Endothelial cell of umbilical vein (primary cell): ENCODE measurements at regions not wholly inside any gene's neighbourhood (a gene's known extent, or its start where the extent isn't known, plus 50 kb on each side); places are given as distances from the start of the nearest gene placed in this dataset.

ENCODE experiments used
- BruUV-seq: library from RNA; stranded (reverse); fragments of 400-500 nt; replicated peaks from 2 replicates; lab custom pipeline; 2021; lab: Mats Ljungman, UMichigan
- CTCF ChIA-PET: fragments of 300-600, 350-600 bp; sonication (Branson Sonifier 250); formaldehyde crosslinking; loops from one replicate; lab custom pipeline; 2021; ENCODE audit warnings: antibody characterized with exemption, inconsistent platforms; lab: Charles Lee
- POLR2A ChIA-PET: fragments of 300-600, 350-600 bp; sonication (Branson Sonifier 250); formaldehyde crosslinking; loops from one replicate; lab custom pipeline; 2021; ENCODE audit warnings: antibody characterized with exemption, inconsistent platforms; lab: Charles Lee
- DNase-seq: peaks from one replicate; pipeline ENCODE4 v3.0.0-alpha.2; 2011; ENCODE audit warnings: low read depth, low spot score
- FAIRE-seq: peaks from 2 replicates; lab custom pipeline; 2011; peaks lifted over from hg19 to GRCh38; lab: Jason Lieb, UNC
- H2AFZ ChIP-seq: 2 replicates; pipeline ENCODE4 v1.6.0; 2012; ENCODE audit warnings: low read depth, low read length, control low read depth, inconsistent platforms
- H3K27ac ChIP-seq: 2 replicates; pipeline ENCODE4 v1.5.1; 2011; ENCODE audit warnings: low read depth, mild to moderate bottlenecking, control low read depth, low read length, moderate library complexity; ENCODE audit not compliant: insufficient read depth
- H3K27me3 ChIP-seq, 2 experiments: 2 replicates each; pipeline versions ENCODE4 v1.6.0 to v1.6.1; 2011; ENCODE audit warnings: low read length in 2 of 2, mixed read lengths in 1 of 2; ENCODE audit not compliant: control insufficient read depth in 2 of 2, insufficient read depth in 2 of 2
- H3K36me3 ChIP-seq, 2 experiments: 2 replicates in 1 of 2; 3 replicates in 1 of 2; pipeline ENCODE4 v1.5.1; 2011; ENCODE audit warnings: low read length in 2 of 2, mild to moderate bottlenecking in 1 of 2, moderate library complexity in 1 of 2; ENCODE audit not compliant: control insufficient read depth in 2 of 2, insufficient read depth in 2 of 2; ENCODE audit errors: extremely low read depth in 1 of 2
- H3K4me1 ChIP-seq: 3 replicates; pipeline ENCODE4 v1.5.1; 2011; ENCODE audit warnings: mild to moderate bottlenecking, low read length; ENCODE audit not compliant: control insufficient read depth, insufficient read depth; ENCODE audit errors: extremely low read depth
- H3K4me2 ChIP-seq: 2 replicates; pipeline ENCODE4 v1.6.1; 2011; ENCODE audit warnings: low read length, control low read depth, mixed read lengths; ENCODE audit not compliant: insufficient read depth
- H3K4me3 ChIP-seq, 3 experiments: fragments of 200-600 bp in 1 of 3; sonication (generic), shearing (Covaris generic) in 1 of 3; replicated peaks in 1 of 3; 2 replicates each; pipeline ENCODE4 v1.5.1; 2011 to 2016; ENCODE audit warnings: control low read depth in 3 of 3, low read length in 3 of 3, mild to moderate bottlenecking in 2 of 3, inconsistent platforms in 1 of 3, low read depth in 1 of 3, moderate library complexity in 1 of 3; ENCODE audit not compliant: insufficient read depth in 1 of 3
- H3K79me2 ChIP-seq: 2 replicates; pipeline ENCODE4 v1.6.0; 2012; ENCODE audit warnings: low read length, inconsistent platforms; ENCODE audit not compliant: control insufficient read depth, insufficient read depth
- H3K9ac ChIP-seq: replicated peaks from 2 replicates; pipeline ENCODE3; 2011; ENCODE audit warnings: low read length, control low read depth; ENCODE audit not compliant: insufficient read depth; ENCODE audit errors: extremely low read depth
- H3K9me1 ChIP-seq: replicated peaks from 3 replicates; pipeline ENCODE4 v1.6.0; 2011; ENCODE audit warnings: mild to moderate bottlenecking, low read length; ENCODE audit not compliant: control insufficient read depth, insufficient read depth; ENCODE audit errors: extremely low read depth
- H3K9me3 ChIP-seq: replicated peaks from 2 replicates; pipeline ENCODE4 v1.5.1; 2012; ENCODE audit warnings: low read length, inconsistent platforms; ENCODE audit not compliant: control insufficient read depth, insufficient read depth
- H4K20me1 ChIP-seq: replicated peaks from 2 replicates; pipeline ENCODE3; 2011; ENCODE audit warnings: mild to moderate bottlenecking, low read length; ENCODE audit not compliant: control insufficient read depth, insufficient read depth; ENCODE audit errors: extremely low read depth
- CTCF ChIP-seq, 2 donors: IDR thresholded peaks; 1 replicate in 1 of 2; 2 replicates in 1 of 2; pipeline ENCODE4 v1.5.1; 2011; ENCODE audit warnings: low read length in 2 of 2, mild to moderate bottlenecking in 2 of 2, moderate library complexity in 2 of 2, control low read depth in 1 of 2, inconsistent platforms in 1 of 2, low read depth in 1 of 2; ENCODE audit not compliant: insufficient read depth in 1 of 2; ENCODE audit errors: extremely low read depth in 1 of 2
- EZH2 ChIP-seq: IDR thresholded peaks from 2 replicates; pipeline ENCODE4 v1.6.1; 2012; ENCODE audit warnings: borderline replicate concordance, low read depth, mild to moderate bottlenecking, moderate library complexity, low read length, inconsistent platforms; ENCODE audit not compliant: severe bottlenecking
- FOS ChIP-seq: IDR thresholded peaks from 2 replicates; pipeline ENCODE4 v1.6.1; 2011; ENCODE audit warnings: mild to moderate bottlenecking, low read length, moderate library complexity, borderline replicate concordance; ENCODE audit not compliant: insufficient read depth
- GATA2 ChIP-seq: IDR thresholded peaks from 2 replicates; pipeline ENCODE4 v1.7.0; 2011; ENCODE audit warnings: low read depth, mild to moderate bottlenecking, moderate library complexity, mixed read lengths, low read length; ENCODE audit not compliant: insufficient read length, insufficient read depth
- JUN ChIP-seq: IDR thresholded peaks from 2 replicates; pipeline ENCODE4 v1.6.1; 2011; ENCODE audit warnings: borderline replicate concordance, low read depth; ENCODE audit not compliant: insufficient read length, insufficient read depth
- MAX ChIP-seq: IDR thresholded peaks from 2 replicates; pipeline ENCODE4 v1.6.1; 2011; ENCODE audit not compliant: insufficient read depth, insufficient read length
- MYC ChIP-seq: IDR thresholded peaks from one replicate; pipeline ENCODE4 v1.6.1; 2011; ENCODE audit warnings: mild to moderate bottlenecking, low read depth, low read length
- POLR2A ChIP-seq: IDR thresholded peaks from 2 replicates; pipeline ENCODE4 v1.6.1; 2012; ENCODE audit warnings: low read depth, mild to moderate bottlenecking, control low read depth, low read length
- POLR2AphosphoS5 ChIP-seq: IDR thresholded peaks from 2 replicates; pipeline ENCODE4 v1.6.1; 2012; ENCODE audit warnings: low read depth, mild to moderate bottlenecking, control low read depth, low read length, moderate library complexity; ENCODE audit not compliant: insufficient read depth
- dilution Hi-C: fragments of 300-500 bp; cut with MboI; formaldehyde crosslinking; loops from one replicate; pipeline ENCODE4 v1.15.0; 2019; ENCODE audit warnings: low sequenced_read_pairs; ENCODE audit not compliant: extremely low pct_ligation_motif_present
- intact Hi-C: fragments of 100-400 bp; cut with micrococcal nuclease; formaldehyde crosslinking; loops from one replicate; pipeline ENCODE4 v1.10.0; 2022

GRCh38 chr9:22514871-22515270 is 68.2 kb downstream of the DMRTA1 start:
- no peak overlapping the region for H3K4me2 ChIP-seq
- ChIA-PET CTCF (no interaction called here), POLR2A (no interaction called here)
- intact Hi-C loops, result no loop called here
- H3K27ac ChIP-seq, result no peak overlapping the region
- BruUV-seq, result no TSS peak
- no peaks in the 10 kb centered on the region for H3K9me3 ChIP-seq
- no peaks in the 10 kb centered on the region for H3K36me3 ChIP-seq
- FAIRE-seq (no peak), DNase-seq (no peak)
- H3K79me2 ChIP-seq, result no peaks in the 10 kb centered on the region
- H3K4me1 ChIP-seq, result no peaks in the 10 kb centered on the region
- H3K27me3 ChIP-seq, result no peaks in the 10 kb centered on the region
- dilution Hi-C loops, result no loop called here
- TF ChIP-seq MAX, result no peak
- TF ChIP-seq JUN, result no peak
- no peak for TF ChIP-seq MYC
- TF ChIP-seq GATA2, result no peak
- no peak for TF ChIP-seq POLR2AphosphoS5
- TF ChIP-seq EZH2, result no peak
- no peak for TF ChIP-seq POLR2A
- no peak for TF ChIP-seq CTCF (IDR thresholded peaks at IDR 0.05; ENCODE audit: extremely low read depth in 1 of 2, insufficient read depth in 1 of 2, low read depth in 1 of 2, low read length in 2 of 2)
- no peak for TF ChIP-seq FOS
- no peak overlapping the region for H3K9ac ChIP-seq
- H4K20me1 ChIP-seq, result no peaks in the 10 kb centered on the region
- H3K9me1 ChIP-seq, result no peaks in the 10 kb centered on the region
- H3K4me3 ChIP-seq, result no peak overlapping the region
- no peak overlapping the region for H2AFZ ChIP-seq
